GM12878 (cell line): ENCODE measurements at regions not wholly inside any gene's neighbourhood (a gene's known extent, or its start where the extent isn't known, plus 50 kb on each side); places are given as distances from the start of the nearest gene placed in this dataset.

Experiments used
- TF ChIP-seq, protein P1 (sequence below), 3 experiments: IDR thresholded peaks in 2 of 3; conservative IDR thresholded peaks in 1 of 3; 2 replicates each; pipeline ENCODE4 v1.5.1; 2011; ENCODE audit warnings: low read depth in 3 of 3, low read length in 3 of 3, mild to moderate bottlenecking in 3 of 3, control low read depth in 2 of 3, moderate library complexity in 2 of 3, inconsistent platforms in 1 of 3, mixed read lengths in 1 of 3; ENCODE audit not compliant: control insufficient read depth in 2 of 3, insufficient read depth in 1 of 3; ENCODE audit errors: extremely low read depth in 1 of 3
- TF ChIP-seq, protein P2 (sequence below): fragments of 150-350 bp; IDR thresholded peaks from 2 replicates; pipeline ENCODE4 v1.6.1; 2016; ENCODE audit warnings: low read depth, low read length
- TF ChIP-seq, protein P3 (sequence below): IDR thresholded peaks from 2 replicates; pipeline ENCODE4 v1.6.1; 2012; ENCODE audit warnings: low read depth, low read length, improper control_type of control experiment

DNA sequence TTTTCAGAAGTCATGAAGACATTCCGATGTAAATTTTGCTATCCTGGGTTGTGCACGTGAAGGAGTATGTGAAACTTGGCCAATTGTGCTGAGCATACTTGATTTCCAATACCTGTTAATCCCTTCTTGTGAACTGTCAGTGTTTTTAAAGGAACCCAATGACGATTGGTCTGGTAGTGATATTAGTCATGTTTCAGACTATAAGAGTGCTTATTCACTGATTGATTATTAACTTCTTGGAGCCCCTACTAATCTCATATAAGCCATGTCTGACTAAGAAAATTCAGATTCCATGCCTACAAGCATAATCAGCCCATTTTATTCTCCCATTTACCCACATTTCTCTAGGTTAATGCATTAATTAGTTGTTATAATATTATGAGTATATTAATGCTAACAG is 330.8 kb upstream of the MTNR1B start:
- TF ChIP-seq, protein P1, sequence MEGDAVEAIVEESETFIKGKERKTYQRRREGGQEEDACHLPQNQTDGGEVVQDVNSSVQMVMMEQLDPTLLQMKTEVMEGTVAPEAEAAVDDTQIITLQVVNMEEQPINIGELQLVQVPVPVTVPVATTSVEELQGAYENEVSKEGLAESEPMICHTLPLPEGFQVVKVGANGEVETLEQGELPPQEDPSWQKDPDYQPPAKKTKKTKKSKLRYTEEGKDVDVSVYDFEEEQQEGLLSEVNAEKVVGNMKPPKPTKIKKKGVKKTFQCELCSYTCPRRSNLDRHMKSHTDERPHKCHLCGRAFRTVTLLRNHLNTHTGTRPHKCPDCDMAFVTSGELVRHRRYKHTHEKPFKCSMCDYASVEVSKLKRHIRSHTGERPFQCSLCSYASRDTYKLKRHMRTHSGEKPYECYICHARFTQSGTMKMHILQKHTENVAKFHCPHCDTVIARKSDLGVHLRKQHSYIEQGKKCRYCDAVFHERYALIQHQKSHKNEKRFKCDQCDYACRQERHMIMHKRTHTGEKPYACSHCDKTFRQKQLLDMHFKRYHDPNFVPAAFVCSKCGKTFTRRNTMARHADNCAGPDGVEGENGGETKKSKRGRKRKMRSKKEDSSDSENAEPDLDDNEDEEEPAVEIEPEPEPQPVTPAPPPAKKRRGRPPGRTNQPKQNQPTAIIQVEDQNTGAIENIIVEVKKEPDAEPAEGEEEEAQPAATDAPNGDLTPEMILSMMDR (IDR thresholded peaks at IDR 0.05 in 2 of 3, conservative IDR thresholded peaks at IDR 0.05 in 1 of 3; ENCODE audit: control insufficient read depth in 2 of 3, extremely low read depth in 1 of 3, insufficient read depth in 1 of 3, low read depth in 3 of 3, low read length in 3 of 3), result no peak
- TF ChIP-seq, protein P2, sequence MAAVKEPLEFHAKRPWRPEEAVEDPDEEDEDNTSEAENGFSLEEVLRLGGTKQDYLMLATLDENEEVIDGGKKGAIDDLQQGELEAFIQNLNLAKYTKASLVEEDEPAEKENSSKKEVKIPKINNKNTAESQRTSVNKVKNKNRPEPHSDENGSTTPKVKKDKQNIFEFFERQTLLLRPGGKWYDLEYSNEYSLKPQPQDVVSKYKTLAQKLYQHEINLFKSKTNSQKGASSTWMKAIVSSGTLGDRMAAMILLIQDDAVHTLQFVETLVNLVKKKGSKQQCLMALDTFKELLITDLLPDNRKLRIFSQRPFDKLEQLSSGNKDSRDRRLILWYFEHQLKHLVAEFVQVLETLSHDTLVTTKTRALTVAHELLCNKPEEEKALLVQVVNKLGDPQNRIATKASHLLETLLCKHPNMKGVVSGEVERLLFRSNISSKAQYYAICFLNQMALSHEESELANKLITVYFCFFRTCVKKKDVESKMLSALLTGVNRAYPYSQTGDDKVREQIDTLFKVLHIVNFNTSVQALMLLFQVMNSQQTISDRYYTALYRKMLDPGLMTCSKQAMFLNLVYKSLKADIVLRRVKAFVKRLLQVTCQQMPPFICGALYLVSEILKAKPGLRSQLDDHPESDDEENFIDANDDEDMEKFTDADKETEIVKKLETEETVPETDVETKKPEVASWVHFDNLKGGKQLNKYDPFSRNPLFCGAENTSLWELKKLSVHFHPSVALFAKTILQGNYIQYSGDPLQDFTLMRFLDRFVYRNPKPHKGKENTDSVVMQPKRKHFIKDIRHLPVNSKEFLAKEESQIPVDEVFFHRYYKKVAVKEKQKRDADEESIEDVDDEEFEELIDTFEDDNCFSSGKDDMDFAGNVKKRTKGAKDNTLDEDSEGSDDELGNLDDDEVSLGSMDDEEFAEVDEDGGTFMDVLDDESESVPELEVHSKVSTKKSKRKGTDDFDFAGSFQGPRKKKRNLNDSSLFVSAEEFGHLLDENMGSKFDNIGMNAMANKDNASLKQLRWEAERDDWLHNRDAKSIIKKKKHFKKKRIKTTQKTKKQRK, result no peak
- TF ChIP-seq, protein P3, sequence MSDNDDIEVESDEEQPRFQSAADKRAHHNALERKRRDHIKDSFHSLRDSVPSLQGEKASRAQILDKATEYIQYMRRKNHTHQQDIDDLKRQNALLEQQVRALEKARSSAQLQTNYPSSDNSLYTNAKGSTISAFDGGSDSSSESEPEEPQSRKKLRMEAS, result no peak
